ENCODE measurements at regions not wholly inside any gene's neighbourhood (a gene's known extent, or its start where the extent isn't known, plus 50 kb on each side); places are given as distances from the start of the nearest gene placed in this dataset.

GRCh38 chr1:199510314-199510713 is 517.2 kb upstream of the NR5A2 start:
- TF ChIP-seq CTCF (IDR thresholded peaks at IDR 0.05) (no peak), POLR2A (IDR thresholded peaks at IDR 0.05) (no peak)
